CD4-positive, alpha-beta T cell treated with Interferon alpha-2 for 1 hour (primary cell): ENCODE measurements at regions not wholly inside any gene's neighbourhood (a gene's known extent, or its start where the extent isn't known, plus 50 kb on each side); places are given as distances from the start of the nearest gene placed in this dataset.

Source experiments
- DNase-seq, 2 donors: peaks; one replicate each; pipeline ENCODE4 v3.0.0-alpha.2; 2020 to 2022

- no peak for DNase-seq
Observed at GRCh38 chr2:5845798-5846330, 153.7 kb downstream of the SOX11 start.

- DNase-seq, result no peak
Observed at GRCh38 chr2:5846881-5847280, 154.7 kb downstream of the SOX11 start.

GRCh38 chr2:5849562-5849961, 157.4 kb downstream of the SOX11 start:
- DNase-seq, result no peak

- DNase-seq, result no peak
Observed at GRCh38 chr2:5851410-5851809, 159.2 kb downstream of the SOX11 start.

DNA sequence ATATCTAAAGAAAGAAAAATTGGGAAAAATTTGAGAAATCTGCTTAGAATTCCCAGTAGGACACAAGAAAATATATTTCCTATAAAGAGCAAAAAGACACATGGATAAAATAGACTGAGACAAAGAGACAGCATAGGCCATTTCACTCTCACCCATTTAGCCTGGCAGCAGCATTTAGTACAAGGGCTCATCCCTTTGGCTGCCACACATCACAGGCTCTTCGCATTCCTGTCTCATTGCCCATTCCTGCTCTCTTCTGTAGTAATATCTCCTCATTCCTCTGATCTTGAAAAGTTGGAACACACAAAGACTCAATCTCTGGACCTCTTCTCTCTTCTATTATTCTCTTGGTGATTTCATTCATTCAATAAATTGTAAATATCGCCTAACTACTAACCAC, 162.6 kb downstream of the SOX11 start:
- no peak for DNase-seq

GRCh38 chr2:5867056-5867455, 174.9 kb downstream of the SOX11 start:
- DNase-seq, result no peak

DNA sequence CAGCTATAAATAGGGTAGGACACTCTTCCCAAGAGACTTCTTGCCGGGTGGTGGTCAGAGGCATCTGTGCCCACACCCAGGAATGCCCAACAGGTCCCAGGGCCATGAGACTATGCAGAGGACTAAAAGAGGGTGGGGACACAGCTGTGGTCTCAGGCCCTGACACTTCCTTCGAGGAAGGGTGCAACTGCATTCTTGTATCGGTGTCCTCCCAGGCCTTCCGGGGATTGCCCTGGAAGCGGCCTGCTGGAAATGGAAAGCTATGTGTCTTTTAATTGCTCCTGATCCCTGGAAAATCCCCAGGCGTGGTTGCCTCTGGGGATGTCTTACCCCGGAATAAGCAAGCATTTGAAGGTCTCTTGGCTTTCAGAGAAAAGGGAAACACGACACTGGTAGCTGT, 176.7 kb downstream of the SOX11 start:
- no peak for DNase-seq

GRCh38 chr2:5869936-5870335, 177.8 kb downstream of the SOX11 start:
- DNase-seq, result no peak

GRCh38 chr2:5877360-5877759, 185.2 kb downstream of the SOX11 start:
- DNase-seq, result no peak

DNA sequence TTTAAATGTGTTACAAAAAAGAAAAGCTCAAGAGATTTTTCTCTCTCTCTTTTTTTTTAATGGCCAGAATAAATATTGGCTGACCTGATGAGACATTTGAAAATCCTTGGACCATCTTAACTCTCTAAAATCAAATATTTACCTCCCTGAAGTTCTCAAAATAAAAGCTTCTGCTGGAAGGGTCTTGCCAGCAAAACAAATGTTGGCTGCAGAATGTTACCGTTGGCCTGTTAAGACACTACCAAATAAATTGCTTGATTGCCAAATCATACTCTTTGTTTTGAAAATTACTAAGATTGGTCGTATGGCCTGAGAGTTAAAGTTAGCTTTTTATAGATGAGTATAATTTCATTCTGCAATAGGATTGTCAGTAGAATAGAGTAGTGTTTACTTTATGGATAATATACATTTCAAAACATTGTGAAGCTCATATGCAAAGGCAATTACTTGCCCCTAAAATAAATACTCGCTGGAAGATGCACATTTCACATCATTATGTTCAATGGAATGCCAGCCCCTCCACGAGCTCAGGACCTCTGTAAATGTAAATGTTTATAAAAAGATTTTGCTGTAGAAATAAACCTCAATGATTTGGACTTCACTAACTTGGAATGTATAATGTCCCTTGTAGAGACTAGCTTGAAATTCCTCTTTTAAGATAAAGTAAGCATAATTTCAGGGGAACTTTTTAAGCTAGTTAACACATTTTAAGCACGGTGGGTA, 193.4 kb downstream of the SOX11 start:
- DNase-seq, result no peak

DNA sequence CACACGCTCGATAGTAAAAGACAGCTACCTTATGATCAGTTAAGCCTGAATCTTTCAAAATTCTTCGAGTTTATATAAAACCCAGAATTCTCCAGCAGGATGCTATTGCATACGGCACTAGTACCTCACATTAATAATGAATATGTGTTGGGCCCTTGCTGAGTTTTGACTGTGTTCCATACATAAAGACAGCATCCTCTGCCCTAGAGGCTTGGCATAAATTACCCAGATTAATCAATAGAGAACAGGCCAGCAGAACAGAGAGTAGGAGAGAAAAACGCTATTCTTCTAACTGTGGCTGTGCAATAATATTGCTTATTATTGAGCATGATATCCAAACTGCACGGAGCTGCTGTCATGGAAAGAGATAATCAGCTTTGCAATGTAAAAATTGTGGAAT, 194.3 kb downstream of the SOX11 start:
- no peak for DNase-seq

GRCh38 chr2:5888126-5888525, 195.9 kb downstream of the SOX11 start:
- DNase-seq, result no peak

- no peak for DNase-seq
Observed at GRCh38 chr2:5889519-5889918, 197.3 kb downstream of the SOX11 start.

- DNase-seq, result no peak
Observed at GRCh38 chr2:5894355-5894754, 202.2 kb downstream of the SOX11 start.

- DNase-seq, result no peak
Observed at GRCh38 chr2:5895284-5895683, 203.1 kb downstream of the SOX11 start.

GRCh38 chr2:5897249-5897648, 205.1 kb downstream of the SOX11 start:
- no peak for DNase-seq

DNA sequence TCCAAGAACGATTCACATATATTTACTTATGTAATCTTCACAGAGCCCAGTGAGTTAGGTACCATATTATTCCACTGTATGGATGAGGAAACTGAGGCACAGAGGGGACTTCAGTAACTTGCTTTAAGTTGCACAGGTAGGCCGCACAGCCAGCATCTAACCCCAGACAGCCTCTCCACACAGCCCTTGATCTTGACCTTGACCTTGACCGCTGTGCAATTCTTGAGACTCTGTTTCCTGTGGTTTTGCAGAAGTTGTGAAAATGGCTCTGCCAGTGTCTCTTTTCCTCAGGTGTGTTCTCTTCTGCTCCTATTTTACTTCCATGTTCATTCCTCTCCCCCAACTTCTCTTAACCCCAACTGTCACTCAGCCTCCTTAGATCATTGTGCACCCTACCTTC, 206.5 kb downstream of the SOX11 start:
- no peak for DNase-seq

GRCh38 chr2:5905661-5906060, 213.5 kb downstream of the SOX11 start:
- DNase-seq, result no peak

- no peak for DNase-seq
Observed at GRCh38 chr2:5908071-5908470, 215.9 kb downstream of the SOX11 start.

- DNase-seq, result no peak
Observed at GRCh38 chr2:5911718-5912117, 219.5 kb downstream of the SOX11 start.

DNA sequence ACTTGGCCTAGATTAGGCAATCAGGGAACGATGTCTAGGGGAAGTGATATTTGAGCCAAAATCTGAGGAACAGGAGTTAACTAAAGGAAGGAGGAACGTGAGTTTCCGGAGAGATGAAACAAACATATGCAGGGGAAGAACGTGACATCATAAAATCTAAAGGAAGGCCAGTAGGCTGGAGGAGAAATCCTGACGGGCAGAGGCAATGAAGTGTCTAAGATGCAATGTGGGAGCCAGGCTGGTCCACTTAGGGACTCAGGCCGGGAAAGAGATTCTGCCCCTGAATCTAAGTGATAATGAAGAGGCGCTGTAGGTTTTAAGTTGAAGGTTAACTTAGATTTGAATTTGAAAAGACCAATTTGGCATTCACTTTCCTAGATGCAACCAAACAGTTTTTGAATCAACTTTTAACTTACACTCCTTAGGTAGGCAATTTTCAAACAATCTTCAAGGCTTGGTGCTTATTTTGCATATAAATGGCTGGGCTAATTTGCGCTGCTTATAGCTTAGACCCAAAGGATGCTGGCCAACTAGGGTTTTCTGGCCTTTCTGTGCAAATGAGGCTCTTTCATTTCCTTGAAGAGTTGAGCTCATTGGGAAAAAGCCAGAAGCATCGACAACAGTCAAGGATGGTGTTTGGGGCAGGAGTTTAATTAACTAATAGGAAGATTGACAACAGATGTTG, 221.7 kb downstream of the SOX11 start:
- no peak for DNase-seq

GRCh38 chr2:5914811-5915611, 222.8 kb downstream of the SOX11 start:
- no peak for DNase-seq

- no peak for DNase-seq
Observed at GRCh38 chr2:5915881-5916310, 223.7 kb downstream of the SOX11 start.
